A549 (cell line): ENCODE measurements at regions not wholly inside any gene's neighbourhood (a gene's known extent, or its start where the extent isn't known, plus 50 kb on each side); places are given as distances from the start of the nearest gene placed in this dataset.
"Not testable (repeated sequence)": the region's sequence is repeated elsewhere in the genome, so short reads cannot be mapped to it uniquely, and the experiment has no call there.

Experiments used
- CHD2 ChIP-seq: fragments of 150-350 bp; IDR thresholded peaks from 2 replicates; pipeline ENCODE4 v1.6.1; 2014; ENCODE audit warnings: low read length; ENCODE audit not compliant: partially characterized antibody
- HOXA7 ChIP-seq: fragments of 250-450 bp; sonication (Bioruptor Pico); IDR thresholded peaks from 2 replicates; pipeline ENCODE4 v1.5.0; 2020; ENCODE audit warnings: mild to moderate bottlenecking, moderate library complexity
- JUN ChIP-seq, 2 experiments: fragments of >200 bp; sonication (Bioruptor Twin); formaldehyde crosslinking; IDR thresholded peaks; 2 replicates in 1 of 2; 3 replicates in 1 of 2; pipeline ENCODE4 v1.6.1; 2016 to 2017
- MAFK ChIP-seq: fragments of 450-650 bp; IDR thresholded peaks from 2 replicates; pipeline ENCODE4 v1.6.1; 2014; ENCODE audit not compliant: partially characterized antibody
- POLR2A ChIP-seq: IDR thresholded peaks from 2 replicates; pipeline ENCODE4 v1.6.1; 2012; ENCODE audit warnings: mild to moderate bottlenecking, low read length
- POLR2AphosphoS2 ChIP-seq: conservative IDR thresholded peaks from 2 replicates; pipeline ENCODE4 v1.6.1; 2012; ENCODE audit warnings: low read length, improper control_type of control experiment, inconsistent platforms
- RFX5 ChIP-seq: fragments of 450-650 bp; IDR thresholded peaks from 2 replicates; pipeline ENCODE4 v1.7.1; 2014; ENCODE audit warnings: antibody characterized with exemption, mild to moderate bottlenecking, moderate library complexity
- TP53 ChIP-seq: fragments of 250-450 bp; sonication (Bioruptor Pico); IDR thresholded peaks from 2 replicates; pipeline ENCODE4 v1.5.0; 2021; ENCODE audit warnings: mild to moderate bottlenecking, moderate library complexity
- ZFP36 ChIP-seq: fragments of 450-650 bp; IDR thresholded peaks from 2 replicates; pipeline ENCODE4 v1.6.1; 2014; ENCODE audit warnings: borderline replicate concordance; ENCODE audit not compliant: partially characterized antibody
- TF ChIP-seq, protein P1 (sequence below): fragments of >200 bp; sonication (Bioruptor Twin); formaldehyde crosslinking; IDR thresholded peaks from 2 replicates; pipeline ENCODE4 v1.6.1; 2016
- TF ChIP-seq, protein P2 (sequence below): fragments of >200 bp; sonication (Bioruptor Twin); formaldehyde crosslinking; IDR thresholded peaks from 3 replicates; pipeline ENCODE4 v1.5.1; 2016
- TF ChIP-seq, protein P3 (sequence below): fragments of 450-650 bp; IDR thresholded peaks from 2 replicates; pipeline ENCODE4 v1.6.1; 2014; ENCODE audit warnings: antibody characterized with exemption

DNA sequence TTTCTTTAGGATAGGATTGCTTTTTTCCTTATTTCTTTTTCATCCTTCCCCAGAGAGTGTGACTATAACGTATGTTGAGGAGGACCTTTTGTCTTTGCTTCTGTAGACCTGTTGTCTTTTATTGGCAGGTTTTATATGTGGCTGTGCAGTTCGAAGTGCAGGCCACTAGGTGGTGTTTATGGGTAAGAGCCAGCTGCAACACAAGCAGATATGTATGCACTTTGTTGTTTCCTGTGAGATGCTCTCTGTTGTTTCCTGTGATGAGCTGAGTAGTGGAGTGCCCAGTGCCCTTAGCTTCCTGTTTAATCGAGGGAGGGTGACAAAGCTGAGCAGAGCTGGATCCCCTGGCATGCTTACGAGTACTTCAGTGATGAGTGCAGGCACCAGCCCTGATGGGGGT lies 50.0 kb upstream of the TGIF2LX start:
- TF ChIP-seq, protein P1, sequence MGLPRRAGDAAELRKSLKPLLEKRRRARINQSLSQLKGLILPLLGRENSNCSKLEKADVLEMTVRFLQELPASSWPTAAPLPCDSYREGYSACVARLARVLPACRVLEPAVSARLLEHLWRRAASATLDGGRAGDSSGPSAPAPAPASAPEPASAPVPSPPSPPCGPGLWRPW: not testable (repeated sequence)
- TF ChIP-seq POLR2A; JUN (IDR thresholded peaks at IDR 0.05); CHD2; ZFP36; MAFK; TP53 (CRISPR knock-in tag); HOXA7; POLR2AphosphoS2; RFX5: not testable (repeated sequence)
- TF ChIP-seq, protein P2, sequence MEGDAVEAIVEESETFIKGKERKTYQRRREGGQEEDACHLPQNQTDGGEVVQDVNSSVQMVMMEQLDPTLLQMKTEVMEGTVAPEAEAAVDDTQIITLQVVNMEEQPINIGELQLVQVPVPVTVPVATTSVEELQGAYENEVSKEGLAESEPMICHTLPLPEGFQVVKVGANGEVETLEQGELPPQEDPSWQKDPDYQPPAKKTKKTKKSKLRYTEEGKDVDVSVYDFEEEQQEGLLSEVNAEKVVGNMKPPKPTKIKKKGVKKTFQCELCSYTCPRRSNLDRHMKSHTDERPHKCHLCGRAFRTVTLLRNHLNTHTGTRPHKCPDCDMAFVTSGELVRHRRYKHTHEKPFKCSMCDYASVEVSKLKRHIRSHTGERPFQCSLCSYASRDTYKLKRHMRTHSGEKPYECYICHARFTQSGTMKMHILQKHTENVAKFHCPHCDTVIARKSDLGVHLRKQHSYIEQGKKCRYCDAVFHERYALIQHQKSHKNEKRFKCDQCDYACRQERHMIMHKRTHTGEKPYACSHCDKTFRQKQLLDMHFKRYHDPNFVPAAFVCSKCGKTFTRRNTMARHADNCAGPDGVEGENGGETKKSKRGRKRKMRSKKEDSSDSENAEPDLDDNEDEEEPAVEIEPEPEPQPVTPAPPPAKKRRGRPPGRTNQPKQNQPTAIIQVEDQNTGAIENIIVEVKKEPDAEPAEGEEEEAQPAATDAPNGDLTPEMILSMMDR: not testable (repeated sequence)
- TF ChIP-seq, protein P3, sequence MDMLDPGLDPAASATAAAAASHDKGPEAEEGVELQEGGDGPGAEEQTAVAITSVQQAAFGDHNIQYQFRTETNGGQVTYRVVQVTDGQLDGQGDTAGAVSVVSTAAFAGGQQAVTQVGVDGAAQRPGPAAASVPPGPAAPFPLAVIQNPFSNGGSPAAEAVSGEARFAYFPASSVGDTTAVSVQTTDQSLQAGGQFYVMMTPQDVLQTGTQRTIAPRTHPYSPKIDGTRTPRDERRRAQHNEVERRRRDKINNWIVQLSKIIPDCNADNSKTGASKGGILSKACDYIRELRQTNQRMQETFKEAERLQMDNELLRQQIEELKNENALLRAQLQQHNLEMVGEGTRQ: not testable (repeated sequence)
